AG08396 (cell line): ENCODE measurements at regions not wholly inside any gene's neighbourhood (a gene's known extent, or its start where the extent isn't known, plus 50 kb on each side); places are given as distances from the start of the nearest gene placed in this dataset.
"Not testable (repeated sequence)": the region's sequence is repeated elsewhere in the genome, so short reads cannot be mapped to it uniquely, and the experiment has no call there.

ENCODE experiments used
- DNase-seq: peaks from one replicate; pipeline ENCODE4 v3.0.0; 2012; ENCODE audit warnings: low spot score, mixed read lengths

- DNase-seq, result not testable (repeated sequence)
Measured at GRCh38 chr1:176396604-176397395, 66.2 kb upstream of the PAPPA2 start.

DNA sequence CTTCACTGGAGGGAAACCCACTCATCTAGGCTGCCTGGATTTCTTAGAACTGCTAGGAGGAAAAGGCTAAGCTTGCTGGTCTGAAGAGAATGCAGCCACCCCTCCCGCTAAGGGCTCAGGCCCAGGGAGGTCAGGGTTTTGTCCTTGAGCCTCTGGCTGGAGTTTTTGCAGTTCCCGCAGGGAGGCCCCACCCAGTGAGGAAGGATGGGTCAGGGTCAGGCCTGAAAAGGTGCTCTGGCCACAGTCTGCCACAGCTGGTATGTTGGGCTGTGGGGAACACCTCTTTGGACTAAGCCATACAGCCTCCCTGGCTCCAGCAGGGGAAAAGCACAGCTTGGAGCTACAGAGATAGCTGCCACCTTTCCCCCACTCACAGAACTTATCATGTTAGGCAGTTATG lies 71.4 kb upstream of the PAPPA2 start:
- DNase-seq, result no peak

GRCh38 chr1:176384841-176385240 lies 78.1 kb upstream of the PAPPA2 start:
- DNase-seq, result no peak

- DNase-seq, result no peak
Measured at GRCh38 chr1:176382163-176382562, 80.8 kb upstream of the PAPPA2 start.

GRCh38 chr1:176379626-176380339 lies 83.2 kb upstream of the PAPPA2 start:
- no peak for DNase-seq

DNA sequence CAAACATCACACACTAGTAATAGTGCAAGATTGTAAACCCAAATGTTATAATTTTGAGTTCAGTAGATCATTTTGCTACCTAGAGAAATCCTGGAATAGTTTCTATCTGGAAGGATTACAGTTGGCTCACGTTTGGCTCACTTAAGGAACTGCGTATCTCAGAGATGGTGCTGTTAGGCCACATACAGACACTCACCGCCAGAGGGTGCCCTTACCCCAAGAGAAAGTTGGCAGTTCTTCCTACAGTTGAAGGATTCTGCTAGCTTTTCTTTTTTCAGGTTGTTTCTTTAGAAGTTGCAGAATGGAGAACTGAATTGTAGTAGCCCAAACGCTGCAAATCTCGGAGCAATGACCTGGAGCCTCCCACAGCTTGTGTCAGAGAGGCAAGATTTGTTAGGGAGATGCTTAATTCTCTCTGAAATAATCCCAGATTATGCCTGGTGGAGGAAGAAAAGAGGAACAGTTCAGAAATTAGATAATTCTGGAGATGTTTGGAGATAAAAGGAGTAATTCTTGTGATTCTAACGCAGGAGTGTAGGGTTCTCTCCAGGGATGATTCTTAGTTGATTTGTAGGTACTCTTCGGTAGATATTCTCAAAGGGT lies 87.9 kb upstream of the PAPPA2 start:
- peak; percentile 61 for DNase-seq

DNA sequence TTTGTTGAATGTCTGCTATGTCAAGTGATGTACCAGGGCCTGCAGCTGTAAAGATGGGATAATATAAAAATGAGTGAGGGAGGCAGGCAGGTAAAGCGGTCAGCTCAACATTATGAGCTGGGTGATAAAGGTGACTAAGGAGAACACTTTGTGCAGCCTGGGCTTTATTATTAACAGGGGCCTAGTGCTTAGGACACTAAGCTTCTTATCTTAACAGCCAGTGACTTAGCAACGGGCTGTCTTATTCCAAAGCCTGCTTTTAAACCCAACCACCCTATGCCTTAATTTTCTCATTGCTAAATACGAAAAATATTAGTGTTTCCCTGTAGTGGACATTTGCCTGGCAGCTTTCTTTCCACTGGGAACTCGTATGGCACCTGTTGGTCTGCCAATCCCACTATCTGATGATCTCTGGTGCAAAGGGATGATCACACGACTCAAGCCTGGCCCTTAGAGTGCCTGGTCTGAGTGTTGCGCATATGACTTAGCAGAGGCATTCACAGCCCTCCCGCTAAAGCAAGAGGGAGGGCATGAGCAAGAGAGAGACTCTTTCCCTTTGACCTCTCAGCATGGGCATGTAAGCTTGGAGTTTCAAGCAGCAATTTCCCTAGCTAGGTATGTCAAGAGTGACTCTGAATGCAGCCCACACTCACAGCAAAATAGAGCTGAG lies 98.6 kb upstream of the PAPPA2 start:
- DNase-seq, result no peak

- DNase-seq, result not testable (repeated sequence)
Measured at GRCh38 chr1:176349135-176349715, 113.8 kb upstream of the PAPPA2 start.

DNA sequence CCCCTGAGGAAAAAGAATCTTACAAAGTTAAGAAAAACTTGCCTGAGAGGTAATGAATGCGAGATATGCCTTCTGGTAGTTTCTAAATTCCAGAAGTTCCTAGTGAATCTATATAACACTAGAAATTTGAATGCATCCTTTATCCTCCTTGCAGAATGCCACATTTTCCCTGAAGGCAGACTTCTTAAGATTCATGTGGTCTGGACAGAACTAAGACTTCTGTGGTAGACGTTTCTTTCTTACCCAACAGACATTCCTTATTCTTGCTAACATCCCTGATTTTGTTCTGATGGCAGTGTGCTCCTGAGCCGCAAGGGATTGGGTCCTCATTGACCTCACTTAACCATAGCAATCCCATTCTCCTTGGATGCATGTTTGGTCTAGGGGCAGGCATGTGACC lies 121.3 kb upstream of the PAPPA2 start:
- DNase-seq, result no peak

DNA sequence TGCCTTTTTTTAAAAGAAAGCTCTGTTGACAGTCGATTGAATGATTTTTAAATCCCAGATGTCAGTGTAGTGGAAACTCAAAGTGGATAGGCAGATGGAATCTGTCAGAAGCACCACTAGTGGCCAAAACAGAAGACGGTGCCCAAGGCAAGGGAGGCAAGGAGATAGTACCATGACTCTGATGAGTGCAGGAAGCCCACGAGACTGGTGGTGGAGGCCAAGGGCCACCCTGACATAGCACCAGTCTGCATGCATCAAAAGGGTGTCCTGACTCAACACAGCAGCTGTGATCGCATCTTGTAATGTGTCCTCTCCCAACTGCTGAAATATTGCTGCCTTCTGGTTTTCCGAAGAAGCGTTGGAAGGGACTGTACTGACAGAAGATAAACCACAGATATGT lies 124.1 kb upstream of the PAPPA2 start:
- no peak for DNase-seq

DNA sequence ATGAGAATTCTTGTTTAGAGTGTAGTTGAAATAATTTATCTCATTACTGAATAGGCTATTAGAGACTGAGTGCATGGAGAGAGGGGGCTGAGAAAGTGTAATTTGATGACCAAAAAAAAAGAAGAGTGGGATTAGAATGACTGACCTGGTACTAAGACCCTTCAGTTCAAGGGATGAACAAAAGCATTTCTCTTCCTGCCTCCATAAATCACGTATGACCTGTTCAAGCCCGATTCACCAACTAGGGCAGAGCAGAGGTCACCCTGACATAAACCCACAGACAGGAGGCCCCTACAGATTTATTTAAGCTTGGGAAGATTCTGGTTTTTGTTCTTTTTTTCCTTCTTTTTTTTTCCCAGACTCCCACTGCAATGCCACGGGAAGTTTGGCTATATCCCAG lies 123.7 kb upstream of the COP1 start:
- DNase-seq, result no peak

DNA sequence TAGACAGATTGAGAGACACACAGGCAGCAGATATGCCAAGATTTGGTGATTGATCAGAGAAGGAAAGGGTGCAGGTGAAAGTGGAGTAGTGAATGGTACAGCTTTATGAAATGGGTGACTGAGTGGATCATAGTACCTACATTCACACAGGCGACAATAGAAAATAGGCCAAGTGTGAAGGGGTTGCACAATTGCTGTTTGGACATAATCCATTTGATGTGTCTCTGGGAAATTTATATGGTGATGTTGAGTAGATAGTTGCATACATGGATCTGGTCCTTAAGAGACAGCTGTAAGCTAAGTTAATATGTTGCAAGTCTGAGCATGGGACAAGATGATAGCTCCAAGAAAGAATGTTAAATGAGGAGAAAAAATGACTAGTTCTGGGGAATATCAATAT lies 118.6 kb upstream of the COP1 start:
- no peak for DNase-seq

DNA sequence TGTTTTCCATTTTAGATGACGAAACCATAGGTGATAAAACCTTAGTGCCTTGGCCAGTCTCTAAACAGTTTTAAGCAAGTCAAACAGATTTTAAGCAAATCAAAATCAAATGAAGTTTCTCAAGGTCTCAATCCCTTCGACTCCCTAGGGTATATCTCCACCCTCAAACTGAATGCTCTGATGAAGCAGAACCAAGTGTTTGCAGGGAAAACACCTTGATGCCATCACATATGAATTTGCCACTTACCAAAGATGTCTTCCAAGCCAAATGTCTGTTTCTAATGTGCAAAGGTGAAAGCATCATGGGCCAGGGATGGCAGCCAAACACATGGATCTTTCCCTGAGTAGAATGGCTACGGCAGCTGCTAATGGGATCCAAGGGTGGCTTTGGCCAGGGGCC lies 116.4 kb upstream of the COP1 start:
- no peak for DNase-seq

- DNase-seq, result no peak
Measured at GRCh38 chr1:176315519-176316220, 108.6 kb upstream of the COP1 start.

GRCh38 chr1:176296602-176297001 lies 89.5 kb upstream of the COP1 start:
- DNase-seq, result not testable (repeated sequence)

- DNase-seq, result no peak
Measured at GRCh38 chr1:176285996-176286395, 78.9 kb upstream of the COP1 start.

- no peak for DNase-seq
Measured at GRCh38 chr1:176271572-176271971, 64.5 kb upstream of the COP1 start.
